ENCODE measurements at regions not wholly inside any gene's neighbourhood (a gene's known extent, or its start where the extent isn't known, plus 50 kb on each side); places are given as distances from the start of the nearest gene placed in this dataset.

DNA sequence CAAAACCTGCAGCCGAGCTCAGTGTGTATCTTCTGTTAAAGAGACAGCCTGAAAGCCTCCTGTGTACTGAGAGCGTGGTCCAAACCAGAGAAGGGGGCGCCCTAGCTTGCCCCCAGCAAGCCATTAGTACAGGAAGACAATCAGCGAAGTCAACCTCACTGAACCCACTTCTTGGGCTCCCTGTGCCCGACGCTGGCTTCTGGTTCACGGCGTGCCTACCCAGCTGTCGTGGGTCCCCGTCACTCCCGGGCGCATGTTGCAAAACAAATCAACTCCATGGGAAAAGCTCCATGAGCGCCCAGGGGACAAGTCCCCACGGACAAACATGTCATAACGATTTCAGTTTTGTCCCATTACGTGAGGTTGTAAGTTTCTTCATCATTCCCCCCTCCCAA is 326.9 kb downstream of the SH3GL2 start:
- no peak overlapping the region for H3K27ac ChIP-seq
- no peaks in the 10 kb centered on the region for H4K20me1 ChIP-seq (ENCODE audit: insufficient read depth)
- H3K4me3 ChIP-seq (IDR thresholded peaks at IDR 0.05; ENCODE audit: insufficient read depth, low read depth, low read length), result no peak overlapping the region
- no peaks in the 10 kb centered on the region for H3K36me3 ChIP-seq (ENCODE audit: insufficient read depth)
- H3K4me1 ChIP-seq (ENCODE audit: low read depth, poor library complexity, severe bottlenecking), result no peaks in the 10 kb centered on the region
- TF ChIP-seq, protein P1, sequence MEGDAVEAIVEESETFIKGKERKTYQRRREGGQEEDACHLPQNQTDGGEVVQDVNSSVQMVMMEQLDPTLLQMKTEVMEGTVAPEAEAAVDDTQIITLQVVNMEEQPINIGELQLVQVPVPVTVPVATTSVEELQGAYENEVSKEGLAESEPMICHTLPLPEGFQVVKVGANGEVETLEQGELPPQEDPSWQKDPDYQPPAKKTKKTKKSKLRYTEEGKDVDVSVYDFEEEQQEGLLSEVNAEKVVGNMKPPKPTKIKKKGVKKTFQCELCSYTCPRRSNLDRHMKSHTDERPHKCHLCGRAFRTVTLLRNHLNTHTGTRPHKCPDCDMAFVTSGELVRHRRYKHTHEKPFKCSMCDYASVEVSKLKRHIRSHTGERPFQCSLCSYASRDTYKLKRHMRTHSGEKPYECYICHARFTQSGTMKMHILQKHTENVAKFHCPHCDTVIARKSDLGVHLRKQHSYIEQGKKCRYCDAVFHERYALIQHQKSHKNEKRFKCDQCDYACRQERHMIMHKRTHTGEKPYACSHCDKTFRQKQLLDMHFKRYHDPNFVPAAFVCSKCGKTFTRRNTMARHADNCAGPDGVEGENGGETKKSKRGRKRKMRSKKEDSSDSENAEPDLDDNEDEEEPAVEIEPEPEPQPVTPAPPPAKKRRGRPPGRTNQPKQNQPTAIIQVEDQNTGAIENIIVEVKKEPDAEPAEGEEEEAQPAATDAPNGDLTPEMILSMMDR (conservative IDR thresholded peaks at IDR 0.05; ENCODE audit: low read depth, low read length), result no peak
- no peaks in the 10 kb centered on the region for H3K27me3 ChIP-seq (ENCODE audit: insufficient read depth, low read depth)
- H2AFZ ChIP-seq (ENCODE audit: low read depth), result no peak overlapping the region
- no peak overlapping the region for H3K9ac ChIP-seq
- H3K79me2 ChIP-seq (ENCODE audit: insufficient read depth, low read depth), result no peaks in the 10 kb centered on the region
- no peak overlapping the region for H3K4me2 ChIP-seq

DNA sequence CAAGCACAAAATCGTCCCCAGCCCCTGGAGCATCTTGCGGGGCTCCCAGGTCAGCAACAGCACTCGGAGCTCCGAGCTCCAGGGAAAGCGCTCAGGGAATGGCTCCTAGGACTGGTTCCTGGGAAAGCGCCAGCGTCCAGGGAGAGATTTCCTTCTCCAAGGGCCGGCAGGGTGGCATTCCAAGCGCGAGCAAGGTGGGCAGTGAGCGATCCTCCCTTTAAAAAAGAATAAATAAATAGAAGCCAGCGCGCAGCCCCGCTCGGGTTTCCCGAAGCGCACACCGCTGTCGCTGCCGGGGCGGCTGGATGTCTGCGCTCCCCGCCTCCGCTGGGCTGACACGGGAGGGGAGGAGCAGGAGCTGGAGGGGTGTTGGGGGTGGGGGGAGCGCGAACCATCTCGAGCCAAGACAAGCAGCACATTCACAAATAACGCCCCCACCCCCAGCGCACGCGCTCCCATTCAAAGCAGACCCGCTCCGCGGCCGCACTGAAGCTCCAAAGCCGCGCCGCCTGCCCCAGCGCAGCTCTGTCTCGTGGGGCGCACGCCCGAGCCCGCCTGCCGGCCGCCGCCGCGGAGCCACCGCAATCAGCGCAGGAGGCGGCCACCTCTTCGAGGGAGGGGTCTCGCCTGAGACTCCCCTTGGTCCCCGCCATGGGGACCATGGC is 327.4 kb downstream of the SH3GL2 start:
- Histone ChIP-seq H3K27ac (no peak overlapping the region), H3K4me3 (IDR thresholded peaks at IDR 0.05; ENCODE audit: insufficient read depth, low read depth, low read length) (no peak overlapping the region), H3K9ac (no peak overlapping the region), H3K36me3 (ENCODE audit: insufficient read depth) (no peaks in the 10 kb centered on the region), H4K20me1 (ENCODE audit: insufficient read depth) (no peaks in the 10 kb centered on the region), H3K27me3 (ENCODE audit: insufficient read depth, low read depth) (no peaks in the 10 kb centered on the region), H3K4me1 (ENCODE audit: low read depth, poor library complexity, severe bottlenecking) (no peaks in the 10 kb centered on the region), H3K4me2 (no peak overlapping the region), H3K79me2 (ENCODE audit: insufficient read depth, low read depth) (no peaks in the 10 kb centered on the region), H2AFZ (ENCODE audit: low read depth) (no peak overlapping the region)
- TF ChIP-seq, protein P1 (conservative IDR thresholded peaks at IDR 0.05; ENCODE audit: low read depth, low read length), result no peak

DNA sequence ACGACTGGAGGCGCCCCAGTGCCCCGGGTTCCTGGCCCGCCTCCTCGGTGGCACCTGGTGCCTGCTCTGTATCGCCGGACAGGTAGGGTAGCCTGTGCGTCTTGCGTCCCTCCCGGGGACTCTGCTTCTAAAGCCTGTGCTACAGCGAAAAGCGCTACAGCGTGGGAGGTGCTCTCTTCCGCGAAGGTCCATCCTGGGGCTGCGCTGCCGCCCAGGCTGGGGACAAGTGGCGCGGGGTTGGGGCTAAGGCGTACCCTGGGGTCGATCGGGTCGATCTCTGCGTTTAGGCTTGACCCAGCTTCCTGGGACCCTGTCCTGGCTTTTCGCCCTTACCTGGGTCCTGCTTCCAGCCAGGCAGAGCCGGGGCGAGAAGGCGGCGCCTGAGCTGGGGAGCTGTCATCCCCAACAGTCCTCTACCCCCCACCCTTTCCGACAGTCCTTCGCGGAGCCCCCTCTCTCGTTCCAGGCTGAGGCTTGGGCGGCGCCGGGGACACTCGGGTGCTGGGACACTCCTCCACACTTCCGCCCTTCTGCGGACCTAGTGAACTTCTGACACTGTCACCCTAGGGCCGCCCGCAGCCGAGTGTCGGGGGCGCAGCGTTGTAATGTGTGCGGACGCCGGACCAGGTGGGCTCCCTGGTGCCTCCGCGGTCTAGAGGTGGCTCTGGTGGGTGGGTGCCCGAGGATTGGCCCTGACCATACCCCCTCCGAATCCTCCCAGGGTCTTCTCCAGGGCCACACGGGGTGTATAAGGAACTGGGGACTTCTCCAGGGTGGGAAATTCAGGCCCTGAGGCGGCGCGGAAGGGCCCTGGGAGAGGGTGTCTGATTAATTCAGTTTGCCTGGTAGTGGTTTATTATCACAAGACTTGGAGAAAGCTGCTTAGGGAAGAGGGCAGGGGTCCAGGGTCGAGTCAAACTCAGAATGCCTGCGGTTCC is 328.2 kb downstream of the SH3GL2 start:
- Histone ChIP-seq H2AFZ (ENCODE audit: low read depth) (no peak overlapping the region), H4K20me1 (ENCODE audit: insufficient read depth) (no peaks in the 10 kb centered on the region), H3K79me2 (ENCODE audit: insufficient read depth, low read depth) (no peaks in the 10 kb centered on the region), H3K4me2 (no peak overlapping the region), H3K4me3 (IDR thresholded peaks at IDR 0.05; ENCODE audit: insufficient read depth, low read depth, low read length) (no peak overlapping the region), H3K4me1 (ENCODE audit: low read depth, poor library complexity, severe bottlenecking) (no peaks in the 10 kb centered on the region), H3K36me3 (ENCODE audit: insufficient read depth) (no peaks in the 10 kb centered on the region), H3K27me3 (ENCODE audit: insufficient read depth, low read depth) (no peaks in the 10 kb centered on the region), H3K9ac (no peak overlapping the region), H3K27ac (no peak overlapping the region)
- TF ChIP-seq, protein P1 (conservative IDR thresholded peaks at IDR 0.05; ENCODE audit: low read depth, low read length), result no peak

DNA sequence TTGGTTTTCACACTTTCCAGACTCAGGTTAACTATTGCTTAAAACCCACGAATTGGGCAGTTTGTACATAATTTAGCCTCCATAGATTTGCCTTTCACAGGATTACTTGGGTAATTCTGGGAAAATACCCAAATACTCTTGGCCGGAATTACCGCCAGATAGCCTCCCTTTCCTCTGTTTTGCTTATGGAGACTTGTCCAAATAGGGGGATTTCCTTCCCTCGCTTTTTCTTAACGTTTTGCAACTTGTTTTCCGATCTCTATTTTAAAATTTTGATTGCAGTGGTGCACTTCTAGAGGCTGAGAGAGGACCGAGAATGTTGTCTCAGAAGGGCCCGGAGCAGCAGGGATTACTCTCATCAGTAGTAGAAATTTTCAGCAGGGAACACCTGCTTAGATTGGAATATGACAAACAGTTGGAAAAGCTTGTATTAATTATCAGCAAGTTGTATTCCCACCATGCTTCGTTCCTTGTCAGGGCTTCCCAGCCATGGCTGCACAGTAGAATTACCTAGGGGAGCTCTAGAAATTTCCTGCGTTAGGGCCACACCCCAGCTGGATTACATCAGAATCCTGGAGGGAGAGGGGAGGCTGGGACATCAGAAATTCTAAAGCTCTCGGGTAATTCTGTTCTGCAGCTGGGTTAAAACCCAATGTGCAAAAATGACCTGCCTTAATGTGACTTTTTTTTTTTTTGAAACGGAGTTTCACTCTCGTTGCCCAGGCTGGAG is 329.1 kb downstream of the SH3GL2 start:
- Histone ChIP-seq H3K27ac (no peak overlapping the region), H3K4me2 (no peak overlapping the region), H3K27me3 (ENCODE audit: insufficient read depth, low read depth) (no peaks in the 10 kb centered on the region), H3K4me3 (IDR thresholded peaks at IDR 0.05; ENCODE audit: insufficient read depth, low read depth, low read length) (no peak overlapping the region), H3K36me3 (ENCODE audit: insufficient read depth) (no peaks in the 10 kb centered on the region), H3K4me1 (ENCODE audit: low read depth, poor library complexity, severe bottlenecking) (no peaks in the 10 kb centered on the region), H4K20me1 (ENCODE audit: insufficient read depth) (no peaks in the 10 kb centered on the region), H3K79me2 (ENCODE audit: insufficient read depth, low read depth) (no peaks in the 10 kb centered on the region), H2AFZ (ENCODE audit: low read depth) (no peak overlapping the region), H3K9ac (no peak overlapping the region)
- TF ChIP-seq, protein P1 (conservative IDR thresholded peaks at IDR 0.05; ENCODE audit: low read depth, low read length), result no peak
